Stimulated activated CD8-positive, alpha-beta memory T cell treated with anti-CD3 and anti-CD28 coated beads, Interleukin-4, amount 100 ng/mL, for 1 hour (primary cell): ENCODE measurements at regions not wholly inside any gene's neighbourhood (a gene's known extent, or its start where the extent isn't known, plus 50 kb on each side); places are given as distances from the start of the nearest gene placed in this dataset.
"Not testable (repeated sequence)": the region's sequence is repeated elsewhere in the genome, so short reads cannot be mapped to it uniquely, and the experiment has no call there.

ENCODE experiments used
- DNase-seq, 2 donors: peaks; one replicate each; pipeline ENCODE4 v3.0.0-alpha.2; 2020; ENCODE audit warnings: low read depth in 2 of 2, low spot score in 1 of 2

- not testable (repeated sequence) for DNase-seq
These were observed 51.9 kb upstream of the MFGE8 start for GRCh38 chr15:88965097-88965496.

- DNase-seq: no peak
These were observed 57.1 kb upstream of the MFGE8 start for GRCh38 chr15:88970232-88970631.

GRCh38 chr15:88974392-88974791 lies 61.2 kb upstream of the MFGE8 start:
- DNase-seq: no peak

GRCh38 chr15:88975891-88976290 lies 62.7 kb upstream of the MFGE8 start:
- no peak for DNase-seq

GRCh38 chr15:88976656-88977055 lies 63.5 kb upstream of the MFGE8 start:
- no peak for DNase-seq

GRCh38 chr15:88979674-88980073 lies 66.5 kb upstream of the MFGE8 start:
- no peak for DNase-seq

- no peak for DNase-seq
These were observed 67.3 kb upstream of the MFGE8 start for GRCh38 chr15:88980498-88980897.

- DNase-seq: no peak
These were observed 68.4 kb upstream of the MFGE8 start for GRCh38 chr15:88981244-88982215.

- no peak for DNase-seq
These were observed 69.2 kb upstream of the MFGE8 start for GRCh38 chr15:88982304-88982945.

- no peak for DNase-seq
These were observed 69.8 kb upstream of the MFGE8 start for GRCh38 chr15:88982946-88983342.

GRCh38 chr15:88983861-88984429 lies 70.8 kb upstream of the MFGE8 start:
- no peak for DNase-seq

GRCh38 chr15:88985547-88986393 lies 72.6 kb upstream of the MFGE8 start:
- DNase-seq: no peak

GRCh38 chr15:88986949-88987590 lies 73.9 kb upstream of the MFGE8 start:
- DNase-seq: no peak

- no peak for DNase-seq
These were observed 74.4 kb upstream of the MFGE8 start for GRCh38 chr15:88987591-88987933.

- no peak for DNase-seq
These were observed 74.9 kb upstream of the MFGE8 start for GRCh38 chr15:88987934-88988671.

- DNase-seq: no peak
These were observed 76.4 kb upstream of the MFGE8 start for GRCh38 chr15:88989578-88989977.

GRCh38 chr15:88990185-88990679 lies 77.1 kb upstream of the MFGE8 start:
- no peak for DNase-seq

GRCh38 chr15:88992216-88992615 lies 79.0 kb upstream of the MFGE8 start:
- no peak for DNase-seq

- no peak for DNase-seq
These were observed 79.8 kb upstream of the MFGE8 start for GRCh38 chr15:88992912-88993376.

GRCh38 chr15:88993662-88994061 lies 80.5 kb upstream of the MFGE8 start:
- DNase-seq: no peak
